H1 (cell line): ENCODE measurements at regions not wholly inside any gene's neighbourhood (a gene's known extent, or its start where the extent isn't known, plus 50 kb on each side); places are given as distances from the start of the nearest gene placed in this dataset.

Experiments used
- CTCF ChIA-PET: fragments of 300-600 bp; sonication (Branson Sonifier 250); formaldehyde crosslinking; loops from one replicate; lab custom pipeline; 2021; ENCODE audit not compliant: partially characterized antibody; lab: Charles Lee
- POLR2A ChIA-PET: fragments of 300-600 bp; sonication (Branson Sonifier 250); formaldehyde crosslinking; loops from one replicate; lab custom pipeline; 2021; ENCODE audit warnings: inconsistent platforms; ENCODE audit not compliant: partially characterized antibody; lab: Charles Lee
- DNase-seq, 2 experiments: peaks; one replicate each; pipeline versions ENCODE4 v3.0.0 to v3.0.0-alpha.2; 2010 to 2022; ENCODE audit warnings: low spot score in 2 of 2, low read depth in 1 of 2, mixed read lengths in 1 of 2
- FAIRE-seq: peaks from 2 replicates; lab custom pipeline; 2011; peaks lifted over from hg19 to GRCh38; lab: Jason Lieb, UNC
- H2AFZ ChIP-seq: 2 replicates; pipeline ENCODE4 v1.8.1; 2012; ENCODE audit warnings: low read length, inconsistent platforms
- H2AK5ac ChIP-seq: 2 replicates; pipeline ENCODE4 v1.6.1; 2013; ENCODE audit warnings: low read depth, low read length
- H2BK120ac ChIP-seq: replicated peaks from 2 replicates; pipeline ENCODE3; 2013; ENCODE audit warnings: low read depth, low read length, inconsistent platforms
- H2BK12ac ChIP-seq: 2 replicates; pipeline ENCODE4 v1.6.1; 2013; ENCODE audit warnings: low read depth, low read length
- H2BK15ac ChIP-seq: 2 replicates; pipeline ENCODE4 v1.6.1; 2013; ENCODE audit warnings: low read length
- H2BK20ac ChIP-seq: 2 replicates; pipeline ENCODE4 v1.6.1; 2013; ENCODE audit warnings: low read length
- H2BK5ac ChIP-seq: 2 replicates; pipeline ENCODE4 v1.6.1; 2013; ENCODE audit warnings: low read depth, low read length
- H3K14ac ChIP-seq: 2 replicates; pipeline ENCODE4 v1.6.1; 2013; ENCODE audit warnings: inconsistent platforms; ENCODE audit not compliant: insufficient read length
- H3K18ac ChIP-seq: 2 replicates; pipeline ENCODE4 v1.6.1; 2013; ENCODE audit warnings: low read length; ENCODE audit errors: extremely low read depth
- H3K23ac ChIP-seq: 2 replicates; pipeline ENCODE4 v1.6.1; 2013; ENCODE audit warnings: inconsistent platforms; ENCODE audit not compliant: insufficient read length
- H3K23me2 ChIP-seq: 2 replicates; pipeline ENCODE4 v1.6.1; 2013; ENCODE audit warnings: low read depth, low read length
- H3K27ac ChIP-seq: 2 replicates; pipeline ENCODE4 v1.6.1; 2011; ENCODE audit warnings: low read depth, low read length, inconsistent platforms
- H3K27me3 ChIP-seq, 4 experiments: replicated peaks in 1 of 4; 1 replicate in 1 of 4; 2 replicates in 3 of 4; pipeline versions ENCODE4 v1.6.1 to v1.8.1; 2011 to 2013; ENCODE audit warnings: low read length in 3 of 4, mild to moderate bottlenecking in 3 of 4, inconsistent platforms in 2 of 4, mixed read lengths in 2 of 4, moderate library complexity in 1 of 4; ENCODE audit not compliant: control insufficient read depth in 3 of 4, insufficient read depth in 3 of 4; ENCODE audit errors: extremely low read depth in 1 of 4
- H3K36me3 ChIP-seq, 4 experiments: 2 replicates each; pipeline versions ENCODE4 v1.6.1 to v1.8.1; 2011 to 2013; ENCODE audit warnings: mild to moderate bottlenecking in 4 of 4, low read length in 3 of 4, moderate library complexity in 2 of 4, control low read depth in 1 of 4, inconsistent platforms in 1 of 4; ENCODE audit not compliant: insufficient read depth in 4 of 4, control insufficient read depth in 2 of 4
- H3K4ac ChIP-seq: replicated peaks from 2 replicates; pipeline ENCODE3; 2013; ENCODE audit warnings: low read length, low read depth, mixed read lengths, inconsistent platforms; ENCODE audit not compliant: insufficient read length
- H3K4me1 ChIP-seq, 4 experiments: replicated peaks in 1 of 4; 1 replicate in 1 of 4; 2 replicates in 3 of 4; pipeline versions ENCODE4 v1.6.1 to v1.8.1; 2011 to 2013; ENCODE audit warnings: low read length in 3 of 4, inconsistent platforms in 2 of 4, mixed read lengths in 1 of 4; ENCODE audit not compliant: insufficient read depth in 4 of 4, control insufficient read depth in 3 of 4
- H3K4me2 ChIP-seq, 2 experiments: 2 replicates each; pipeline versions ENCODE4 v1.6.1 to v1.8.1; 2011 to 2013; ENCODE audit warnings: low read depth in 2 of 2, low read length in 2 of 2, control low read depth in 1 of 2, inconsistent platforms in 1 of 2, mild to moderate bottlenecking in 1 of 2; ENCODE audit not compliant: insufficient read depth in 1 of 2
- H3K4me3 ChIP-seq, 4 experiments: fragments of 200-600, 300-600 bp in 1 of 4; sonication (generic), shearing (Covaris generic), sonication (Bioruptor Twin) in 1 of 4; 2 replicates each; pipeline versions ENCODE4 v1.5.1 to v1.8.1; 2011 to 2016; ENCODE audit warnings: low read length in 4 of 4, low read depth in 3 of 4, control low read depth in 2 of 4, inconsistent platforms in 2 of 4, mild to moderate bottlenecking in 2 of 4, mixed read lengths in 1 of 4, moderate library complexity in 1 of 4; ENCODE audit not compliant: insufficient read depth in 2 of 4; ENCODE audit errors: extremely low read depth in 1 of 4
- H3K56ac ChIP-seq: replicated peaks from 2 replicates; pipeline ENCODE3; 2013; ENCODE audit warnings: low read depth, mild to moderate bottlenecking, mixed read lengths, low read length, inconsistent platforms; ENCODE audit not compliant: insufficient read length
- H3K79me1 ChIP-seq: 2 replicates; pipeline ENCODE4 v1.6.1; 2013; ENCODE audit warnings: low read depth, low read length, control low read depth
- H3K79me2 ChIP-seq, 2 experiments: 2 replicates each; pipeline versions ENCODE4 v1.6.1 to v1.8.1; 2012 to 2013; ENCODE audit warnings: low read length in 2 of 2, mild to moderate bottlenecking in 2 of 2, inconsistent platforms in 1 of 2; ENCODE audit not compliant: insufficient read depth in 2 of 2, control insufficient read depth in 1 of 2
- H3K9ac ChIP-seq, 4 experiments: replicated peaks in 1 of 4; 1 replicate in 1 of 4; 2 replicates in 3 of 4; pipeline versions ENCODE4 v1.6.1 to v1.8.1; 2011 to 2013; ENCODE audit warnings: low read depth in 3 of 4, low read length in 3 of 4, control low read depth in 2 of 4, mild to moderate bottlenecking in 2 of 4, moderate library complexity in 2 of 4, inconsistent platforms in 1 of 4; ENCODE audit errors: extremely low read depth in 1 of 4
- H3K9me3 ChIP-seq, 2 experiments: 2 replicates each; pipeline versions ENCODE4 v1.6.1 to v1.8.1; 2012 to 2013; ENCODE audit warnings: mild to moderate bottlenecking in 2 of 2, moderate library complexity in 2 of 2, control low read depth in 1 of 2, inconsistent platforms in 1 of 2, low read depth in 1 of 2, low read length in 1 of 2, mixed read lengths in 1 of 2; ENCODE audit not compliant: insufficient read depth in 2 of 2
- H4K20me1 ChIP-seq, 2 experiments: replicated peaks in 1 of 2; 2 replicates each; pipeline versions ENCODE3 to v1.8.1; 2011 to 2013; ENCODE audit warnings: inconsistent platforms in 2 of 2, low read length in 2 of 2, mild to moderate bottlenecking in 1 of 2; ENCODE audit not compliant: insufficient read depth in 2 of 2, control insufficient read depth in 1 of 2
- H4K5ac ChIP-seq: 2 replicates; pipeline ENCODE4 v1.6.1; 2013; ENCODE audit warnings: low read length, low read depth, mixed read lengths, inconsistent platforms; ENCODE audit not compliant: insufficient read length
- H4K8ac ChIP-seq: 2 replicates; pipeline ENCODE4 v1.8.0; 2013; ENCODE audit warnings: mild to moderate bottlenecking, moderate library complexity, low read length, inconsistent platforms; ENCODE audit not compliant: insufficient read depth; ENCODE audit errors: extremely low read depth
- H4K91ac ChIP-seq: replicated peaks from 2 replicates; pipeline ENCODE3; 2013; ENCODE audit warnings: low read length, mixed read lengths, inconsistent platforms; ENCODE audit not compliant: insufficient read length
- CBX5 ChIP-seq: fragments of 300-800, 300-1000 bp; sonication (generic); IDR thresholded peaks from 2 replicates; pipeline ENCODE4 v1.7.1; 2016; ENCODE audit warnings: antibody characterized with exemption, low read length, low read depth
- POLR2A ChIP-seq, 2 experiments: IDR thresholded peaks; 1 replicate in 1 of 2; 2 replicates in 1 of 2; pipeline ENCODE4 v1.6.1; 2011; ENCODE audit warnings: low read depth in 2 of 2, low read length in 2 of 2, mild to moderate bottlenecking in 2 of 2; ENCODE audit errors: control extremely low read depth in 1 of 2
- RAD21 ChIP-seq, 2 experiments: IDR thresholded peaks in 1 of 2; conservative IDR thresholded peaks in 1 of 2; 2 replicates each; pipeline ENCODE4 v1.6.1; 2011; ENCODE audit warnings: low read depth in 2 of 2, low read length in 2 of 2, improper control_type of control experiment in 1 of 2, inconsistent platforms in 1 of 2, mild to moderate bottlenecking in 1 of 2, moderate library complexity in 1 of 2
- SP4 ChIP-seq: IDR thresholded peaks from 2 replicates; pipeline ENCODE4 v1.6.1; 2012; ENCODE audit warnings: low read length, inconsistent platforms
- TEAD4 ChIP-seq: IDR thresholded peaks from 2 replicates; pipeline ENCODE4 v1.6.1; 2012; ENCODE audit warnings: low read depth, low read length, inconsistent platforms, mixed read lengths
- USF2 ChIP-seq: IDR thresholded peaks from 2 replicates; pipeline ENCODE4 v1.6.1; 2011; ENCODE audit warnings: low read length, improper control_type of control experiment
- WGBS, 2 experiments: shearing (Covaris generic) in 1 of 2; methylation state at CpG; one replicate each; pipeline versions ENCODE4 v1.1.6 to v1.1.7; 2013 to 2015; ENCODE audit warnings: low lambda C conversion rate in 2 of 2, mixed read lengths in 2 of 2, inconsistent platforms in 1 of 2, low coverage in 1 of 2, missing lambda C conversion rate in 1 of 2; ENCODE audit not compliant: insufficient replicate concordance in 2 of 2, insufficient coverage in 1 of 2, insufficient read length in 1 of 2; ENCODE audit errors: extremely low coverage in 1 of 2, missing lambda C conversion rate in 1 of 2; 5-methylcytosine and 5-hydroxymethylcytosine counted together

- Histone ChIP-seq H3K56ac (no peak overlapping the region), H3K23me2 (no peaks in the 10 kb centered on the region), H3K14ac (no peak overlapping the region), H3K4me3 (no peak overlapping the region), H2BK20ac (no peak overlapping the region), H3K27me3 (no peaks in the 10 kb centered on the region), H2AK5ac (no peak overlapping the region), H3K23ac (no peak overlapping the region), H2BK5ac (no peak overlapping the region), H3K9me3 (no peaks in the 10 kb centered on the region), H3K36me3 (no peaks in the 10 kb centered on the region), H2BK12ac (no peak overlapping the region), H3K79me2 (no peaks in the 10 kb centered on the region), H3K4me2 (no peak overlapping the region), H3K18ac (no peak overlapping the region), H2BK120ac (no peak overlapping the region), H3K4me1 (no peaks in the 10 kb centered on the region), H3K4ac (no peak overlapping the region), H2AFZ (no peak overlapping the region), H3K9ac (no peak overlapping the region), H4K91ac (no peak overlapping the region), H2BK15ac (no peak overlapping the region), H4K20me1 (no peaks in the 10 kb centered on the region), H4K8ac (no peak overlapping the region), H3K27ac (no peak overlapping the region), H3K79me1 (no peaks in the 10 kb centered on the region), H4K5ac (no peak overlapping the region)
- ChIA-PET CTCF (no interaction called here), POLR2A (no interaction called here)
- DNase-seq (no peak), FAIRE-seq (no peak)
- TF ChIP-seq POLR2A (IDR thresholded peaks at IDR 0.05; ENCODE audit: control extremely low read depth in 1 of 2, low read depth in 2 of 2, low read length in 2 of 2) (no peak), CBX5 (no peak), RAD21 (IDR thresholded peaks at IDR 0.05 in 1 of 2, conservative IDR thresholded peaks at IDR 0.05 in 1 of 2; ENCODE audit: low read depth in 2 of 2, low read length in 2 of 2) (no peak), TEAD4 (no peak), USF2 (no peak), SP4 (no peak)
- 100% methylated on average over 1 of the region's 1 CpG; no CpG with 5 or more reads in 1 of the 2 experiments for WGBS, 2 experiments
Observed at GRCh38 chr5:4737868-4738267, 402.3 kb upstream of the ADAMTS16 start.
